Spleen (tissue), 7 donors: ENCODE measurements at regions not wholly inside any gene's neighbourhood (a gene's known extent, or its start where the extent isn't known, plus 50 kb on each side); places are given as distances from the start of the nearest gene placed in this dataset.

Source experiments
- CTCF ChIP-seq, 11 experiments: fragments of 200-600 bp in 7 of 11; fragments of 450-650 bp in 4 of 11; sonication (generic) in 4 of 11; IDR thresholded peaks in 8 of 11; conservative IDR thresholded peaks in 3 of 11; 1 replicate in 7 of 11; 2 replicates in 4 of 11; pipeline versions ENCODE4 v1.4.0 to v1.8.0; 2016 to 2021; ENCODE audit warnings: antibody characterized with exemption in 11 of 11, inconsistent platforms in 4 of 11, mild to moderate bottlenecking in 1 of 11
- POLR2A ChIP-seq, 3 donors: fragments of 450-650 bp; IDR thresholded peaks; one replicate each; pipeline ENCODE4 v1.5.1; 2017; ENCODE audit warnings: antibody characterized with exemption in 3 of 3, mild to moderate bottlenecking in 1 of 3
- POLR2AphosphoS5 ChIP-seq, 3 donors: sonication (generic); formaldehyde crosslinking; IDR thresholded peaks; one replicate each; pipeline ENCODE4 v1.5.1; 2017; ENCODE audit warnings: antibody characterized with exemption in 3 of 3
- donor health status: DM: no; HTN: no; CAD: no; lungs with moderate emphysema.
- donor health status: DM: no; HTN: no; CAD: no.
- donor health status: DM: no; HTN: no; CAD: no.

- TF ChIP-seq CTCF (IDR thresholded peaks at IDR 0.05 in 8 of 11, conservative IDR thresholded peaks at IDR 0.05 in 3 of 11) (no peak), POLR2AphosphoS5 (IDR thresholded peaks at IDR 0.05) (no peak), POLR2A (IDR thresholded peaks at IDR 0.05) (no peak)
Measured at GRCh38 chr5:97644896-97645295, 461.8 kb upstream of the RIOK2 start.
